ENCODE measurements at regions not wholly inside any gene's neighbourhood (a gene's known extent, or its start where the extent isn't known, plus 50 kb on each side); places are given as distances from the start of the nearest gene placed in this dataset.
"Not testable (repeated sequence)": the region's sequence is repeated elsewhere in the genome, so short reads cannot be mapped to it uniquely, and the experiment has no call there.

GRCh38 chr9:39665020-39665419 is 309.6 kb downstream of the SPATA31A1 start:
- DNase-seq (ENCODE audit: low read depth in 2 of 2) = not testable (repeated sequence)

- not testable (repeated sequence) for DNase-seq (ENCODE audit: low read depth in 2 of 2)
These were observed 319.2 kb downstream of the SPATA31A1 start for GRCh38 chr9:39674437-39675210.

DNA sequence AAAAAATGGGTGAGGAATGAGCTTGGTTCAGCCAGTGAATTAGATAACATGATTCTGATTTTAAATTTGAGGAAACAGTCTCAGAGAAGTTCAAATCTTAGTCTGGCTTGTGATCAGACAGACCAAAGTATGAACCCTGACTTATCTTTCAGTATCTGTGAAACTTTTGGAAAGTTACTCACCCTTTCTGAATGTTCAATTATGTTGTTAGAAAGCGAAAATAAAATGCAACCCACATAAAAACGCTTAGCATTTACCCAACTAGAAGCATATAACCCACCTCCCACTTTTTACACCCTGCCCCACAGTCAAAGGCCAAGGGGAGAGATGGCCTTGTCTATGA is 319.7 kb downstream of the SPATA31A1 start:
- DNase-seq (ENCODE audit: low read depth in 2 of 2) = not testable (repeated sequence)

DNA sequence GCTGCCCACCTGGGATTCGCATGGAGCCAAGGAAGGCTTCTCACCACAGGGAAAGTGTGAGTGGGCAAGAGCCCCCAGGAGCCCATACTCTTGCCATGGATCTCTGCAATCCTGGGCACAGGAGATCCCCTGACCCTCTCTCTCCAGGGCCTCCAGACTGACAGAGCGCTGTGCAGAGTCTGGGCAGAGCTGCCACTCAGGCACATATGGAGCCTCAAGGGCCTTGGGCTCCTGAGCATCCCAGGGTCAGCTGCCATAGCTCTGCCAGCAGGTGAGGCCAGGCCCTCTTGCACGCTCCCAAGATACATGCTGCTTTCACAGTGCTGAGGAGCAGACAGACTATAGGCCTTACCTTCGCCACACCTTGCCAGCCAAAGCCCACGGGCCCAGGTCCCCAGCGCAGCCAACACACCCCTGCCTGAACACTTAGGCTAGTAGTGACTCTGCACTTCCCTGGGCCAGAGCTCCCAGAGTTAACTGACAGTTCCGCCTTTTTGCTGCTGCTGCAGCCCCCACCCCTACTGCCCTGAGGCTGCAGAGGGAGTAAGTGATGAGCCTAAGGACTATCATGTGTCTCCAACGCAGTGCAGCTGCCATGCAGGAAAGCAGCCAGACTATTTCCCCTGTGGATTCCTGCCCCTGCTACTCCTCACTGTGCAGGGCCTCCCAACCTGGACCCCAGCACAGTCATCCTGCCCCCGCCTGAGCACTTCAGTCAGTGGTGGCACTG is 323.2 kb downstream of the SPATA31A1 start:
- DNase-seq (ENCODE audit: low read depth in 2 of 2) = not testable (repeated sequence)

GRCh38 chr9:39680694-39681401 is 325.4 kb downstream of the SPATA31A1 start:
- not testable (repeated sequence) for DNase-seq (ENCODE audit: low read depth in 2 of 2)

DNA sequence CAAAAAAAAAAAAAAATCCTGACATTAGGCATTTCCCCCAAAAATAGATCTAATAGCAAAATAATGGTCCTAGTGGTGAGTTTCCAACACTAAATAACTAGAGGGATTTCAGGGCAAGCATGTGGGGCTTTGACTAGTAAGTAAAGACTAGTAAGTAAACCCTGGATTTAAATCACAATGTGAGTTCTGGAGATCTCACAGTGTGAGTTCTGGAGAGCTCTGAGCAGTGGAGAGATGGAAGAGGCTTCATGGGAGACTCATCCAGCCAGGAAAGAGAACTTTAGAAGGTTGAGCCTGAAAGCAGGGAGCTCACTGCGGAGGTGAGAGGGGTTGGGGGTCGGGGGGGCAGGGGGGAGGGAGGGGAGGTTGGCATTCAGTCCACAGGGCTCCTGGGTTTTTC is 373.4 kb downstream of the SPATA31A1 start:
- not testable (repeated sequence) for DNase-seq (ENCODE audit: low read depth in 2 of 2)

DNA sequence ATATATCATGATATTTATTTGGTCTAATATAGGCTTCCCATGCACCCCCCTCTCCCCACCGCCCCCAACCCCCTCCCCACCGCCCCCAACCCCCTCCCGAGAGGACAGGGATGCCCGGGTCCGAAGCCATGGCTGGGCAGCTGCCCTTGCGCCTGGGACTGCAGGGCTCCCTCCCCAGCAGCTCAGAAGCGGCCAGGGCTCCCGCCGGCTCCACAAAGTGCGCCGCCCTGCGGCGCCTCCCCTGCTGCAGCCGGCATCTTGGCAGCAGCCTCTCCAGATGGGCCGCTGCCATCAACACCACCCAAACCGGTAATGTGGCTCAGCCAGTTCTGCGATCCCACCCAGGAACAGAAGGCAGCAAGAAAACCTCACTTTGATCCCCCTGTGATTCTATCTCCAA is 389.4 kb downstream of the SPATA31A1 start:
- not testable (repeated sequence) for DNase-seq (ENCODE audit: low read depth in 2 of 2)

DNA sequence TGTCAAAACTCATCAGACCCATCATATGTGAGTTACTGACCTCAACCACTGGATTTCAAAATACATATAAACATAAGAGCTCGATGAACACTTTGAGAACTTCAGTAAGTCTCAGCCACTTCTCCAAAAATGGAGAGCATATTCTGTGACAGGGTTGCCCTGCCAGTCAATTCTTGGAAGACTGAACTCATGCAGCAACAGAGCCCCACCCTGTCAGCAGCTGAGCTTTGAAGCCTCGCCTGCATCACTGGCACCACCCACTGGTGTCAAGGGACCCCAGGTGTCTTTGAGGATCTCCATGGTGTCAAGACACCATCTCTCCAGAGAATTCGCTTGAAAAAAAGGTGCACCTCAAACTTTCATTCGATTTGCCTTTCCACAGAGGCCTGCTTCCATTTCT is 420.1 kb downstream of the SPATA31A1 start:
- not testable (repeated sequence) for DNase-seq (ENCODE audit: low read depth in 2 of 2)

- not testable (repeated sequence) for DNase-seq (ENCODE audit: low read depth in 2 of 2)
These were observed 435.9 kb downstream of the SPATA31A1 start for GRCh38 chr9:39791356-39791755.

DNA sequence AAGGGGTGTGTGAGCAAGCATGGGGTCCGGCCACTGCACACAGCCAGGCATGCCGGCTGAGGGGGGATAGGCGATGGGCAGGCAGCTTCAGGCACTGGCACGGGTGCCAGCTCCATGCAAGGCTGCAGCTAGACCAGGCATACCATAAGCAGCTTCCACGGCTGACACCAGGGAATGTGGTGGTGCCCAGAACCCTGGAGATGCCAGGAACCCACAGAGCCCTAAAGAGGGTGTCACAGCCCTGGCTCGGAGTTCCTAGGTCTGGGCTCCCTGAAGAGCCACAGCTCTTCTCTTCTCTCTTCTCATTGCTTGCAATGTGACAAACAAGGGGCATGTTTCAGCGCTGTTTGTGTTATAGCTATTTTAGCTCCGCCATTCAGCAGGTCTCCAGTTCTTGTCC is 442.5 kb downstream of the SPATA31A1 start:
- DNase-seq (ENCODE audit: low read depth in 2 of 2) = not testable (repeated sequence)

GRCh38 chr9:39799252-39799651 is 443.8 kb downstream of the SPATA31A1 start:
- not testable (repeated sequence) for DNase-seq (ENCODE audit: low read depth in 2 of 2)

- DNase-seq (ENCODE audit: low read depth in 2 of 2) = not testable (repeated sequence)
These were observed 447.1 kb downstream of the SPATA31A1 start for GRCh38 chr9:39802561-39802960.

- DNase-seq (ENCODE audit: low read depth in 2 of 2) = peak; percentile 15 to 29
These were observed 454.1 kb downstream of the SPATA31A1 start for GRCh38 chr9:39809401-39810226.

GRCh38 chr9:39810401-39810800 is 454.9 kb downstream of the SPATA31A1 start:
- DNase-seq (ENCODE audit: low read depth in 2 of 2) = not testable (repeated sequence)

DNA sequence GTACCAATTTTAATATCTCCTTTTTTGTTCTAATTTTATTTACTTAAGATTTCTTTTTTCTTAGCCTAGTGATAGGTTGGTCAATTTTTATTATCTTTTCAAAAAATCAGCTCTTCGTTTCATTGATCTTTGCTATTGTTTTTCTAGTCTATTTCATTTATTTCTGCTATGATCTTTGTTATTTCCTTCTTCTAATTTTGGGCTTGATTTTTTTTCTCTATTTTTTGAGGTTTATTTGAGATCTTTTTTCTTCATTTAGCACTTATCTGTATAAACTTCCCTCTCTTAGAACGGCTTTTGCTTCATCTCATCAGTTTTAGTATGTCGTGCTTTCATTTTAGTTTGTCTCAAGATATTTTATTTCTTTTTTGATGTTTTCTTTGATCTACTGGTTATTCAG is 456.1 kb downstream of the SPATA31A1 start:
- not testable (repeated sequence) for DNase-seq (ENCODE audit: low read depth in 2 of 2)

DNA sequence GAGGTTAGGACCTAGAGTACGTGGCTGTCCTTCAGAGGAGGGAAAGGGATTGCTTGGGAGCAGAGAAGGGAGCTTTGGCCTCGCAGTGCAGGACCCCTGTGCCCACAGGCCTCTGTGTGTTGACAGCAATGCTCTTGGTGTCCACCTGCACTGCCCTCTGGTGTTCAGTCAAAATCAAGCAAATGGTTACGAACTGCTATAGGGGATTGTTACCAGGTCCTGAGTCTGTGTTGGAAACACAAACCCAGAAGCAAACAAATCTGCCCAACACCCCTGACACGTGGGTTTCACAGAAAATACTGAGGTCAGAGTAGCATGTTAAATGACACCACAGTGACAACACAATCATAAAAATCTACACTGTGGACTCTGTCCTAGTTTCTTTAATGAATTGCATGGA is 473.0 kb downstream of the SPATA31A1 start:
- DNase-seq (ENCODE audit: low read depth in 2 of 2) = not testable (repeated sequence)

All from activated CD4-positive, alpha-beta T cell treated with anti-CD3 and anti-CD28 coated beads for 24 hours (primary cell).